Testis (tissue), 2 donors: ENCODE measurements at regions not wholly inside any gene's neighbourhood (a gene's known extent, or its start where the extent isn't known, plus 50 kb on each side); places are given as distances from the start of the nearest gene placed in this dataset.

Source experiments
- DNase-seq: peaks from one replicate; pipeline ENCODE4 v3.0.0-alpha.2; 2019
- H3K27ac ChIP-seq, 2 donors: fragments of 200-600 bp; sonication (generic); one replicate each; pipeline ENCODE4 v1.5.1; 2019
- H3K27me3 ChIP-seq: fragments of 200-600 bp; sonication (generic); one replicate; pipeline ENCODE4 v1.5.1; 2019
- H3K36me3 ChIP-seq: fragments of 200-600 bp; sonication (generic); one replicate; pipeline ENCODE4 v1.5.1; 2017; ENCODE audit warnings: low read depth; ENCODE audit errors: missing control alignments
- H3K4me1 ChIP-seq: fragments of 200-600 bp; sonication (generic); one replicate; pipeline ENCODE4 v1.5.1; 2019
- H3K4me3 ChIP-seq, 2 donors: fragments of 200-600 bp; sonication (generic); one replicate each; pipeline ENCODE4 v1.5.1; 2017 to 2019
- H3K9me3 ChIP-seq: fragments of 200-600 bp; sonication (generic); one replicate; pipeline ENCODE4 v1.5.1; 2017
- POLR2A ChIP-seq: fragments of 450-650 bp; IDR thresholded peaks from one replicate; pipeline ENCODE4 v1.6.1; 2017; ENCODE audit warnings: antibody characterized with exemption, mild to moderate bottlenecking, moderate library complexity
- WGBS, 2 donors: methylation state at CpG; one replicate each; pipeline ENCODE4 v1.1.5; 2018; 5-methylcytosine and 5-hydroxymethylcytosine counted together
- intact Hi-C: fragments of 100-400 bp; cut with DNase I; formaldehyde crosslinking; loops from one replicate; pipeline ENCODE4 v1.15.1; 2023; ENCODE audit warnings: low total_unique reads
- TF ChIP-seq, protein P1 (sequence below), 3 experiments: fragments of 450-650 bp in 2 of 3; fragments of 200-600 bp in 1 of 3; sonication (generic) in 1 of 3; IDR thresholded peaks; one replicate each; pipeline ENCODE4 v1.5.1; 2016 to 2019; ENCODE audit warnings: antibody characterized with exemption in 3 of 3, mild to moderate bottlenecking in 2 of 3, moderate library complexity in 1 of 3

DNA sequence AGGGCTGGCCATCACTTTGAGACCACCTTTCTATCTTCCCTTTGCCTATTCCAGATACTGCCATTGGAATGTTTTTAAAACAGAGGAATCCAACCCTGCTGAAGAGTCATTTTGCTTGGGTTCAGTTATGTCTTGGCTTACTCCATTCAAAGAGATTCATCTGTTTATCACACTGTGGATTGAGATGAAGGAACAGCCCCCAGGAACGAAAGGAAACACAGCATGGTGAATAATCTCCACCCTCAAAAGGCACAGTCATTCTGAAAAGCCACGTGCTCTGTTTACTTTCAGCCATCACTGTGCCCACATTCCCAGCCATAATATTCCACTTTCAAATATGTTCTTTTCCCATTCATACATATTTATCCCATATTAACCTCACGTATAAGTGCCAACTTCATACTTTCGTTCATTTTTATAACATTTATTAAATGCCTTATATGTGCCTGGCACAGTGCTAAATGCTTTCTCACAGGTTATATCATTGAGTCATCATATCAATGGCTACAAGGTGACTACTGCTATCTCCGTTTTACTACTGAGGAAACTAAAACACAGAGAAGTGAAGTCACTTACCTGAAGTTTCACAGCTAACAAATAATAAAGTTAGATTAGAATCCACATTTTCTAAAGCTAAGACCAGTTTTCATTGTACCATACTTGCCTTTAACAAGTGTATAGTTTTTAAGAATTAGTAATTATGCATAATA, 143.6 kb downstream of the OSR1 start:
- TF ChIP-seq, protein P1, sequence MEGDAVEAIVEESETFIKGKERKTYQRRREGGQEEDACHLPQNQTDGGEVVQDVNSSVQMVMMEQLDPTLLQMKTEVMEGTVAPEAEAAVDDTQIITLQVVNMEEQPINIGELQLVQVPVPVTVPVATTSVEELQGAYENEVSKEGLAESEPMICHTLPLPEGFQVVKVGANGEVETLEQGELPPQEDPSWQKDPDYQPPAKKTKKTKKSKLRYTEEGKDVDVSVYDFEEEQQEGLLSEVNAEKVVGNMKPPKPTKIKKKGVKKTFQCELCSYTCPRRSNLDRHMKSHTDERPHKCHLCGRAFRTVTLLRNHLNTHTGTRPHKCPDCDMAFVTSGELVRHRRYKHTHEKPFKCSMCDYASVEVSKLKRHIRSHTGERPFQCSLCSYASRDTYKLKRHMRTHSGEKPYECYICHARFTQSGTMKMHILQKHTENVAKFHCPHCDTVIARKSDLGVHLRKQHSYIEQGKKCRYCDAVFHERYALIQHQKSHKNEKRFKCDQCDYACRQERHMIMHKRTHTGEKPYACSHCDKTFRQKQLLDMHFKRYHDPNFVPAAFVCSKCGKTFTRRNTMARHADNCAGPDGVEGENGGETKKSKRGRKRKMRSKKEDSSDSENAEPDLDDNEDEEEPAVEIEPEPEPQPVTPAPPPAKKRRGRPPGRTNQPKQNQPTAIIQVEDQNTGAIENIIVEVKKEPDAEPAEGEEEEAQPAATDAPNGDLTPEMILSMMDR (IDR thresholded peaks at IDR 0.05) = no peak
- no peak for TF ChIP-seq POLR2A
- no peak overlapping the region for H3K27ac ChIP-seq
- H3K4me1 ChIP-seq = no peaks in the 10 kb centered on the region
- H3K4me3 ChIP-seq = no peak overlapping the region
- H3K27me3 ChIP-seq = no peaks in the 10 kb centered on the region
- WGBS, 2 donors = 91 to 92% methylated on average over 5 of the region's 5 CpGs
- no peak for DNase-seq
- no peaks in the 10 kb centered on the region for H3K36me3 ChIP-seq
- no peaks in the 10 kb centered on the region for H3K9me3 ChIP-seq
- intact Hi-C loops = no loop called here

DNA sequence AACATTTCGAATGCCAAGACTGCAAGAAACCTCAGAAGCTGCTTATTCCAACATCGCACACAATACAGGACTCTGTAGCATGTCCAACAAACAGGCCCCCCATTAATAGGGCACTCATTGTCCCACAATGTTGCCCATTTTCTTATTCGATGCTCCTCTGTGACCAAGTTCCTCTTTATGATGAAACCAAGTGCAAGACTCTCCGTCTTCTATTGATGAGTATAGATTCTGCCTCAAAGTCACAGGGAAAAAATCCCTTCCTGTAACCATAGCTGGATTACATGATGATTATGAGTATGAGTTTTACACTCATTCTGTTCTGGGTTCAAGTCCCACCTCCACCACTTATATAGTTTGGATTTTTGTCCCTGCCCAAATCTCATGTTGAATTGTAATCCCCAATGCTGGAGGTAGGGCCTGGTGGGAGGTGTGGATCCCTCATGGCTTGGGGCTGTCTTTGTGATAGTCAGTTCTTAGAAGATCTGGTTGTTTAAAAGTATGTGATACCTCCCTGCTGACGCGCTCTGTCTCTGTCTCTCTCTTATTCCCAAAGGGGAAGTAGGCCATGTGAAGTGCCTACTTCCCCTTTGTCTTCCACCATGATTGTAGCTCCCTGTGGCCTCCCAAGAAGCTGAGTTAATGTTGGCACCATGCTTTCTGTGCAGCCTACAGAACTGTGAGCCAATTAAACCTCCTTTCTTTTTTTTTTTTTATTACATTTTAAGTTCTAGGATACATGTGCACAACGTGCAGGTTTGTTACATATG, 148.7 kb downstream of the OSR1 start:
- Histone ChIP-seq H3K27me3 (no peaks in the 10 kb centered on the region), H3K4me3 (no peak overlapping the region), H3K36me3 (no peaks in the 10 kb centered on the region), H3K9me3 (no peaks in the 10 kb centered on the region), H3K27ac (no peak overlapping the region), H3K4me1 (no peaks in the 10 kb centered on the region)
- TF ChIP-seq POLR2A = no peak
- TF ChIP-seq, protein P1 (IDR thresholded peaks at IDR 0.05) = no peak
- DNase-seq = no peak
- WGBS, 2 donors = 84 to 88% methylated on average over 7 of the region's 7 CpGs
- intact Hi-C loops = no loop called here

DNA sequence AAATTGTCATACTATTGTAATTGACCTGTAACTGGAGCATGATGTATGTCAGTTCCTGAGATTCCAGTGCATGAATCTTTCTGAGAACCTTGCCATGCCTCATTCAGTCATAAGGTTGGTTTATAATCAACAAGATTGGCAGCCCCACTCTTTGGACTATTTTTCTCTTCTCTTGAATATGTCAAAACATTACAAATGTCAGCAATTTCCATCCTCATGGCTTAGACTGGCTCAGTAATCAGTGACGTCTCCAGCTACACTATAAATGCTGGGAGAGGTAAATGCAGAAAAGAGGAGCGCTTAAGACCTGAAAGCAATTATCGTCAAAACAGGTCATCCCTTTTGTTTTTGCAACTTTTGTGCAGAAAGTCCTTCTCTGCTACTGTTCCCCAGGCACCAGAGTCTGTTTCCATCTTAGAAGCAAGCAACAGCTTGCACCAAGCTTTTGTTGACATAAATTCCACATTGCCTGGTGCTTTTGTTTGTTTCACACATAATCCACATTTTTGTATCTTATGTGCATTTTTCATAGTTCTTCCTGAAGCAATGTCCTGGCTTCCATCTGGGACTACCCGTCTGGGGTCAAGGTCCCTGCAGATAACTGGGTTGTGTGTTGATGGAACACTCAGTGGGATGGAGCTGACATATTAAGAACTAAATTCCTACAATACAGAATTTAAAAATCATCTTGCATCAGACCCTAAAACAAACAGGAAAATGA, 149.8 kb downstream of the OSR1 start:
- H3K4me3 ChIP-seq = no peak overlapping the region
- H3K36me3 ChIP-seq = no peaks in the 10 kb centered on the region
- intact Hi-C loops = no loop called here
- H3K27me3 ChIP-seq = no peaks in the 10 kb centered on the region
- TF ChIP-seq, protein P1 (IDR thresholded peaks at IDR 0.05) = no peak
- TF ChIP-seq POLR2A = no peak
- H3K9me3 ChIP-seq = no peaks in the 10 kb centered on the region
- no peak for DNase-seq
- H3K27ac ChIP-seq = no peak overlapping the region
- WGBS, 2 donors = 55 to 58% methylated on average over 4 of the region's 4 CpGs
- H3K4me1 ChIP-seq = no peaks in the 10 kb centered on the region

DNA sequence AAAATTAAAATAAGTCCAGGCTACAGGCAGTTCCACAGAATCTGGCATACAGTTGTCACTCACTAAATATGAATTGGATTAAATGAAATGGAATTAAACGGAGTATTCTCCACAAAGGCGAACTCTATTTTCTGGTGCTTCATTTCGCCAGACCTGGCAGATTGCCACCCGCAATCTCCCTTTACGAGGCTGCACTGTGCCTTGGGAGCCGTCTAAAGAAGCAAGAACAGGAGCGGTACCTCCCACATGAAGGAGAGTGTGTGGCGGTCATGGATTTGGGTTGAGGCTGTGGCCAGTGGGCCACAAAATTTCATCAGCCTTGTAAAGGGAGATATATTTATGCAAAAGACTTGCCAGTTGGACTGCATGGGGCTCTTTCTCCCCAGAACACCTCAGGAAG, 151.0 kb downstream of the OSR1 start:
- H3K36me3 ChIP-seq = no peaks in the 10 kb centered on the region
- H3K4me3 ChIP-seq = no peak overlapping the region
- DNase-seq = no peak
- H3K9me3 ChIP-seq = no peaks in the 10 kb centered on the region
- no peaks in the 10 kb centered on the region for H3K27me3 ChIP-seq
- no peak for TF ChIP-seq POLR2A
- TF ChIP-seq, protein P1 (IDR thresholded peaks at IDR 0.05) = no peak
- intact Hi-C loops = no loop called here
- no peak overlapping the region for H3K27ac ChIP-seq
- WGBS, 2 donors = 80 to 90% methylated on average over 8 of the region's 8 CpGs
- no peaks in the 10 kb centered on the region for H3K4me1 ChIP-seq
